MM.1S (cell line): ENCODE measurements at regions not wholly inside any gene's neighbourhood (a gene's known extent, or its start where the extent isn't known, plus 50 kb on each side); places are given as distances from the start of the nearest gene placed in this dataset.

ENCODE experiments used
- DNase-seq: peaks from one replicate; pipeline ENCODE4 v3.0.0-alpha.2; 2015
- H2AFZ ChIP-seq: fragments of 300-600 bp; sonication (generic); 2 replicates; pipeline ENCODE4 v1.6.0; 2016; ENCODE audit warnings: antibody characterized with exemption, low read length
- H3F3A ChIP-seq: fragments of 300-600 bp; sonication (generic); 2 replicates; pipeline ENCODE4 v1.6.1; 2016; ENCODE audit warnings: mild to moderate bottlenecking, antibody characterized with exemption, low read length, moderate library complexity, mixed read lengths; ENCODE audit not compliant: insufficient read depth
- H3K27ac ChIP-seq: fragments of 300-600 bp; sonication (generic); 2 replicates; pipeline ENCODE4 v1.5.1; 2016; ENCODE audit warnings: mild to moderate bottlenecking, low read length
- H3K27me3 ChIP-seq: fragments of 300-600 bp; sonication (generic); replicated peaks from 2 replicates; pipeline ENCODE4 v1.6.0; 2016; ENCODE audit warnings: low read length; ENCODE audit not compliant: insufficient read depth
- H3K36me3 ChIP-seq: fragments of 300-600 bp; sonication (generic); replicated peaks from 2 replicates; pipeline ENCODE4 v1.6.1; 2016; ENCODE audit warnings: mild to moderate bottlenecking, low read length, mixed read lengths; ENCODE audit not compliant: insufficient read depth
- H3K4me1 ChIP-seq: fragments of 300-600 bp; sonication (generic); 2 replicates; pipeline ENCODE4 v1.6.1; 2016; ENCODE audit warnings: low read length, mixed read lengths
- H3K4me2 ChIP-seq: fragments of 300-600 bp; sonication (generic); 2 replicates; pipeline ENCODE4 v1.6.0; 2016; ENCODE audit warnings: low read depth, low read length
- H3K4me3 ChIP-seq: fragments of 300-600 bp; sonication (generic); 2 replicates; pipeline ENCODE4 v1.5.1; 2016; ENCODE audit warnings: low read length, mixed read lengths
- H3K79me2 ChIP-seq: fragments of 300-600 bp; sonication (generic); 2 replicates; pipeline ENCODE4 v1.6.1; 2016; ENCODE audit warnings: mixed run types, low read length, mixed read lengths
- H3K9ac ChIP-seq: fragments of 300-600 bp; sonication (generic); 2 replicates; pipeline ENCODE4 v1.6.1; 2016; ENCODE audit warnings: low read length, mixed read lengths
- H3K9me2 ChIP-seq: fragments of 300-600 bp; sonication (generic); replicated peaks from 2 replicates; pipeline ENCODE4 v1.6.1; 2016; ENCODE audit warnings: mild to moderate bottlenecking, low read length, mixed read lengths; ENCODE audit not compliant: insufficient read depth
- H3K9me3 ChIP-seq: fragments of 300-600 bp; sonication (generic); replicated peaks from 2 replicates; pipeline ENCODE4 v1.6.1; 2016; ENCODE audit warnings: mild to moderate bottlenecking, low read length, mixed read lengths; ENCODE audit not compliant: insufficient read depth
- H4K20me1 ChIP-seq: fragments of 300-600 bp; sonication (generic); 2 replicates; pipeline ENCODE4 v1.6.1; 2016; ENCODE audit warnings: mild to moderate bottlenecking, low read length, moderate library complexity, mixed read lengths; ENCODE audit not compliant: insufficient read depth
- CTCF ChIP-seq: fragments of 300-600 bp; sonication (generic); IDR thresholded peaks from 2 replicates; pipeline ENCODE4 v1.5.1; 2016; ENCODE audit warnings: antibody characterized with exemption, low read length, mixed read lengths
- EZH2 ChIP-seq: fragments of 300-600 bp; sonication (generic); optimal IDR thresholded peaks from 2 replicates; pipeline ENCODE3; 2017; ENCODE audit warnings: low read depth, mild to moderate bottlenecking, antibody characterized with exemption, low read length, mixed read lengths
- EZH2phosphoT487 ChIP-seq: fragments of 300-600 bp; sonication (generic); IDR thresholded peaks from 2 replicates; pipeline ENCODE4 v1.6.1; 2018; ENCODE audit warnings: antibody characterized with exemption, low read length

GRCh38 chr3:127056976-127057375, 74.1 kb downstream of the PLXNA1 start:
- Histone ChIP-seq H3K9me3 (no peaks in the 10 kb centered on the region), H3K4me1 (no peaks in the 10 kb centered on the region), H3K27me3 (peaks cover 3% of the 10 kb centered on the region; the same call in 1 of the 2 replicates), H3K27ac (no peak overlapping the region), H3K9me2 (no peaks in the 10 kb centered on the region), H4K20me1 (no peaks in the 10 kb centered on the region), H2AFZ (no peak overlapping the region), H3F3A (no peaks in the 10 kb centered on the region), H3K9ac (no peak overlapping the region), H3K79me2 (no peaks in the 10 kb centered on the region), H3K36me3 (no peaks in the 10 kb centered on the region), H3K4me2 (no peak overlapping the region), H3K4me3 (no peak overlapping the region)
- TF ChIP-seq EZH2 (no peak), CTCF (no peak), EZH2phosphoT487 (no peak)
- no peak for DNase-seq

- Histone ChIP-seq H3F3A (no peaks in the 10 kb centered on the region), H4K20me1 (no peaks in the 10 kb centered on the region), H3K79me2 (no peaks in the 10 kb centered on the region), H3K9me2 (no peaks in the 10 kb centered on the region), H3K4me3 (no peak overlapping the region), H3K27ac (no peak overlapping the region), H3K27me3 (peaks cover 3% of the 10 kb centered on the region; the same call in 1 of the 2 replicates), H3K9me3 (no peaks in the 10 kb centered on the region), H3K4me2 (no peak overlapping the region), H3K9ac (no peak overlapping the region), H3K36me3 (no peaks in the 10 kb centered on the region), H2AFZ (no peak overlapping the region), H3K4me1 (no peaks in the 10 kb centered on the region)
- DNase-seq: no peak
- TF ChIP-seq EZH2phosphoT487: no peak
- no peak for TF ChIP-seq EZH2
These were observed 76.2 kb downstream of the PLXNA1 start for GRCh38 chr3:127059072-127059471.

DNA sequence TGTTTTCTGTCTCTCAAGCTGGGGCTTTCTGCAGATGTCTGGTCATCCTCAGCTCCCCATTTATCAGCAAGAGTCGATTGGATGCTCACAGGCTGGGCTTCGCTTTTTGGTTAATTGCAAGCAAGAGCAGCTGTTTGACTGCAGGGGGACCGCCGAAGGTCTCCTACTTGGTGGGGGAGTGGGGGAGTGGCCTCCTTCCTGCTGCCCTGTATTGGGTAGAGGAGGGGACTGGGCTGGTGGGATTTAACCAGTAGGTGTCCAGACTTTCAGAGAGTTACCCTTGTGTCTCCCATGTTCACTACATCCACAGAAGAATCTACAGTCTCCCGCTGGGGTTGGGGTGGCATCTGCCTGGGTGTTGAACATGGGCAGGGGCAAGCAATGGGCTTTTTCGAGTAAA, 78.7 kb downstream of the PLXNA1 start:
- no peak for DNase-seq
- Histone ChIP-seq H3K9ac (no peak overlapping the region), H3K4me1 (no peaks in the 10 kb centered on the region), H4K20me1 (no peaks in the 10 kb centered on the region), H3K36me3 (no peaks in the 10 kb centered on the region), H3K9me3 (no peaks in the 10 kb centered on the region), H3K79me2 (no peaks in the 10 kb centered on the region), H2AFZ (no peak overlapping the region), H3K4me2 (no peak overlapping the region), H3K4me3 (no peak overlapping the region), H3K9me2 (no peaks in the 10 kb centered on the region), H3F3A (no peaks in the 10 kb centered on the region), H3K27ac (no peak overlapping the region), H3K27me3 (peaks cover 3% of the 10 kb centered on the region; the same call in 1 of the 2 replicates)
- TF ChIP-seq CTCF (no peak), EZH2phosphoT487 (no peak), EZH2 (no peak)

DNA sequence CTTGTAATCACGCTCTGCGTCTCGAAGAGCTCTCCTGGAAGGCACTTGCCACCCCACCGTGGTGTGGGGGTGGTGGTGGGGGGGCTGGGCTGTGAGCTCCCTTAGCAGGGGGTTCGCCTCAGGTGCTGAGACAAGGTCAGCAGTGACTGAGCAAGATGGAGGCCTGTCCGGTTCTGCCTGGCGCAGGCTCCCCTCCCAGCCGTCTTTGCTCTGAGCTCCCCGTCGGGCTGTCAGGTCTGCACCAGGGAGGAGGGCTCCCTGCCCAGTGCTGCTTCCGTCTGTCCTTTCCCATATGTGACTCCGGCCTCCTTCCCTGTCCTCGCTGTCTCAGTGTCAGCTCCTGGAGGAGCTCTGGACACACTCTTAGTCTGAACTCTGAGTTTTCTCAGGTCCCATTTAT, 80.0 kb downstream of the PLXNA1 start:
- Histone ChIP-seq H3K4me1 (no peaks in the 10 kb centered on the region), H2AFZ (no peak overlapping the region), H3K9ac (no peak overlapping the region), H3K36me3 (no peaks in the 10 kb centered on the region), H3K9me2 (no peaks in the 10 kb centered on the region), H3K79me2 (no peaks in the 10 kb centered on the region), H3K9me3 (no peaks in the 10 kb centered on the region), H3K27ac (no peak overlapping the region), H4K20me1 (no peaks in the 10 kb centered on the region), H3K4me3 (no peak overlapping the region), H3K27me3 (0 out of 2 replicates have a peak, but pooled peaks cover 3% of the 10 kb centered on the region), H3K4me2 (no peak overlapping the region), H3F3A (no peaks in the 10 kb centered on the region)
- TF ChIP-seq EZH2phosphoT487 (no peak), CTCF (no peak), EZH2 (no peak)
- DNase-seq: no peak
